Testis (tissue), 2 donors: ENCODE measurements at regions not wholly inside any gene's neighbourhood (a gene's known extent, or its start where the extent isn't known, plus 50 kb on each side); places are given as distances from the start of the nearest gene placed in this dataset.

ENCODE experiments used
- CTCF ChIP-seq, 3 experiments: fragments of 450-650 bp in 2 of 3; fragments of 200-600 bp in 1 of 3; sonication (generic) in 1 of 3; IDR thresholded peaks; one replicate each; pipeline ENCODE4 v1.5.1; 2016 to 2019; ENCODE audit warnings: antibody characterized with exemption in 3 of 3, mild to moderate bottlenecking in 2 of 3, moderate library complexity in 1 of 3
- POLR2A ChIP-seq: fragments of 450-650 bp; IDR thresholded peaks from one replicate; pipeline ENCODE4 v1.6.1; 2017; ENCODE audit warnings: antibody characterized with exemption, mild to moderate bottlenecking, moderate library complexity

GRCh38 chr2:14717131-14717530 is 84.6 kb downstream of the LRATD1 start:
- TF ChIP-seq CTCF (IDR thresholded peaks at IDR 0.05) (no peak), POLR2A (no peak)
